ENCODE measurements at regions not wholly inside any gene's neighbourhood (a gene's known extent, or its start where the extent isn't known, plus 50 kb on each side); places are given as distances from the start of the nearest gene placed in this dataset.
"Not testable (repeated sequence)": the region's sequence is repeated elsewhere in the genome, so short reads cannot be mapped to it uniquely, and the experiment has no call there.

GRCh38 chrX:101740642-101741041 lies 81.0 kb upstream of the ARMCX2 start:
- TF ChIP-seq CTCF (IDR thresholded peaks at IDR 0.05), result no peak
- Histone ChIP-seq H3K27me3 (ENCODE audit: insufficient read depth in 3 of 3, low read length in 2 of 3) (peaks cover 0 to 15% (median 0%) of the 10 kb centered on the region in 3 donors), H3K36me3 (ENCODE audit: insufficient read depth in 1 of 2, low read depth in 1 of 2) (no peaks in the 10 kb centered on the region), H3K27ac (no peak overlapping the region), H3K9me3 (no peaks in the 10 kb centered on the region), H3K4me1 (no peaks in the 10 kb centered on the region), H3K4me3 (no peak overlapping the region)
- WGBS, 3 donors, result 24 to 55% (median 54%) methylated on average over 2 of the region's 2 CpGs
- no peak for DNase-seq
- no peak for ATAC-seq
- intact Hi-C loops (cut with DNase I), result no loop called here

- H3K27me3 ChIP-seq (ENCODE audit: insufficient read depth in 3 of 3, low read length in 2 of 3), result peaks cover 0 to 14% (median 0%) of the 10 kb centered on the region in 3 donors
- ATAC-seq; H3K36me3 ChIP-seq (ENCODE audit: insufficient read depth in 1 of 2, low read depth in 1 of 2); DNase-seq; H3K4me3 ChIP-seq; H3K27ac ChIP-seq; H3K4me1 ChIP-seq; H3K9me3 ChIP-seq; intact Hi-C loops (cut with DNase I): not testable (repeated sequence)
- WGBS, 3 donors, result 84 to 98% (median 95%) methylated on average over 17 to 24 of the region's 24 CpGs
Measured at GRCh38 chrX:101738867-101739266, 79.2 kb upstream of the ARMCX2 start.

GRCh38 chrX:101738411-101738810 lies 78.8 kb upstream of the ARMCX2 start:
- intact Hi-C loops (cut with DNase I), result not testable (repeated sequence)

GRCh38 chrX:101736651-101737050 lies 77.0 kb upstream of the ARMCX2 start:
- intact Hi-C loops (cut with DNase I), result no loop called here
- WGBS, 3 donors, result 4 to 23% (median 16%) methylated on average over 1 of the region's 1 CpG
- no peak overlapping the region for H3K4me3 ChIP-seq
- no peaks in the 10 kb centered on the region for H3K4me1 ChIP-seq
- H3K27ac ChIP-seq, result no peak overlapping the region
- TF ChIP-seq CTCF (IDR thresholded peaks at IDR 0.05), result no peak
- no peaks in the 10 kb centered on the region for H3K9me3 ChIP-seq
- no peak for DNase-seq
- ATAC-seq, result no peak
- H3K36me3 ChIP-seq (ENCODE audit: insufficient read depth in 1 of 2, low read depth in 1 of 2), result no peaks in the 10 kb centered on the region
- H3K27me3 ChIP-seq (ENCODE audit: insufficient read depth in 3 of 3, low read length in 2 of 3), result peaks cover 0 to 5% (median 0%) of the 10 kb centered on the region in 3 donors

More at GRCh38 chrX:101738411-101738810, 78.8 kb upstream of the ARMCX2 start:
- not testable (repeated sequence) for H3K4me1 ChIP-seq; DNase-seq; ATAC-seq; H3K36me3 ChIP-seq (ENCODE audit: insufficient read depth in 1 of 2, low read depth in 1 of 2); H3K4me3 ChIP-seq; H3K27ac ChIP-seq; H3K9me3 ChIP-seq
- WGBS, 3 donors, result 92 to 100% (median 96%) methylated on average over 4 to 13 of the region's 17 CpGs
- H3K27me3 ChIP-seq (ENCODE audit: insufficient read depth in 3 of 3, low read length in 2 of 3), result peaks cover 0 to 13% (median 0%) of the 10 kb centered on the region in 3 donors

GRCh38 chrX:101732870-101733269 lies 73.2 kb upstream of the ARMCX2 start:
- ATAC-seq, result no peak
- 73 to 77% (median 74%) methylated on average over 1 of the region's 1 CpG for WGBS, 3 donors

More at GRCh38 chrX:101732870-101733269, 73.2 kb upstream of the ARMCX2 start:
- Histone ChIP-seq H3K36me3 (ENCODE audit: insufficient read depth in 1 of 2, low read depth in 1 of 2) (no peaks in the 10 kb centered on the region), H3K27ac (no peak overlapping the region), H3K4me3 (no peak overlapping the region), H3K4me1 (no peaks in the 10 kb centered on the region), H3K27me3 (ENCODE audit: insufficient read depth in 3 of 3, low read length in 2 of 3) (no peaks in the 10 kb centered on the region), H3K9me3 (no peaks in the 10 kb centered on the region)
- TF ChIP-seq CTCF (IDR thresholded peaks at IDR 0.05), result no peak
- DNase-seq, result no peak
- intact Hi-C loops (cut with DNase I), result no loop called here
